H1 (cell line): ENCODE measurements at regions not wholly inside any gene's neighbourhood (a gene's known extent, or its start where the extent isn't known, plus 50 kb on each side); places are given as distances from the start of the nearest gene placed in this dataset.

Experiments used
- CTCF ChIA-PET: fragments of 300-600 bp; sonication (Branson Sonifier 250); formaldehyde crosslinking; loops from one replicate; lab custom pipeline; 2021; ENCODE audit not compliant: partially characterized antibody; lab: Charles Lee
- POLR2A ChIA-PET: fragments of 300-600 bp; sonication (Branson Sonifier 250); formaldehyde crosslinking; loops from one replicate; lab custom pipeline; 2021; ENCODE audit warnings: inconsistent platforms; ENCODE audit not compliant: partially characterized antibody; lab: Charles Lee
- DNase-seq, 2 experiments: peaks; one replicate each; pipeline versions ENCODE4 v3.0.0 to v3.0.0-alpha.2; 2010 to 2022; ENCODE audit warnings: low spot score in 2 of 2, low read depth in 1 of 2, mixed read lengths in 1 of 2
- FAIRE-seq: peaks from 2 replicates; lab custom pipeline; 2011; peaks lifted over from hg19 to GRCh38; lab: Jason Lieb, UNC
- H2AFZ ChIP-seq: 2 replicates; pipeline ENCODE4 v1.8.1; 2012; ENCODE audit warnings: low read length, inconsistent platforms
- H2AK5ac ChIP-seq: 2 replicates; pipeline ENCODE4 v1.6.1; 2013; ENCODE audit warnings: low read depth, low read length
- H2BK120ac ChIP-seq: replicated peaks from 2 replicates; pipeline ENCODE3; 2013; ENCODE audit warnings: low read depth, low read length, inconsistent platforms
- H2BK12ac ChIP-seq: 2 replicates; pipeline ENCODE4 v1.6.1; 2013; ENCODE audit warnings: low read depth, low read length
- H2BK15ac ChIP-seq: 2 replicates; pipeline ENCODE4 v1.6.1; 2013; ENCODE audit warnings: low read length
- H2BK20ac ChIP-seq: 2 replicates; pipeline ENCODE4 v1.6.1; 2013; ENCODE audit warnings: low read length
- H2BK5ac ChIP-seq: 2 replicates; pipeline ENCODE4 v1.6.1; 2013; ENCODE audit warnings: low read depth, low read length
- H3K14ac ChIP-seq: 2 replicates; pipeline ENCODE4 v1.6.1; 2013; ENCODE audit warnings: inconsistent platforms; ENCODE audit not compliant: insufficient read length
- H3K18ac ChIP-seq: 2 replicates; pipeline ENCODE4 v1.6.1; 2013; ENCODE audit warnings: low read length; ENCODE audit errors: extremely low read depth
- H3K23ac ChIP-seq: 2 replicates; pipeline ENCODE4 v1.6.1; 2013; ENCODE audit warnings: inconsistent platforms; ENCODE audit not compliant: insufficient read length
- H3K23me2 ChIP-seq: 2 replicates; pipeline ENCODE4 v1.6.1; 2013; ENCODE audit warnings: low read depth, low read length
- H3K27ac ChIP-seq: 2 replicates; pipeline ENCODE4 v1.6.1; 2011; ENCODE audit warnings: low read depth, low read length, inconsistent platforms
- H3K27me3 ChIP-seq, 4 experiments: replicated peaks in 1 of 4; 1 replicate in 1 of 4; 2 replicates in 3 of 4; pipeline versions ENCODE4 v1.6.1 to v1.8.1; 2011 to 2013; ENCODE audit warnings: low read length in 3 of 4, mild to moderate bottlenecking in 3 of 4, inconsistent platforms in 2 of 4, mixed read lengths in 2 of 4, moderate library complexity in 1 of 4; ENCODE audit not compliant: control insufficient read depth in 3 of 4, insufficient read depth in 3 of 4; ENCODE audit errors: extremely low read depth in 1 of 4
- H3K36me3 ChIP-seq, 4 experiments: 2 replicates each; pipeline versions ENCODE4 v1.6.1 to v1.8.1; 2011 to 2013; ENCODE audit warnings: mild to moderate bottlenecking in 4 of 4, low read length in 3 of 4, moderate library complexity in 2 of 4, control low read depth in 1 of 4, inconsistent platforms in 1 of 4; ENCODE audit not compliant: insufficient read depth in 4 of 4, control insufficient read depth in 2 of 4
- H3K4ac ChIP-seq: replicated peaks from 2 replicates; pipeline ENCODE3; 2013; ENCODE audit warnings: low read length, low read depth, mixed read lengths, inconsistent platforms; ENCODE audit not compliant: insufficient read length
- H3K4me1 ChIP-seq, 4 experiments: replicated peaks in 1 of 4; 1 replicate in 1 of 4; 2 replicates in 3 of 4; pipeline versions ENCODE4 v1.6.1 to v1.8.1; 2011 to 2013; ENCODE audit warnings: low read length in 3 of 4, inconsistent platforms in 2 of 4, mixed read lengths in 1 of 4; ENCODE audit not compliant: insufficient read depth in 4 of 4, control insufficient read depth in 3 of 4
- H3K4me2 ChIP-seq, 2 experiments: 2 replicates each; pipeline versions ENCODE4 v1.6.1 to v1.8.1; 2011 to 2013; ENCODE audit warnings: low read depth in 2 of 2, low read length in 2 of 2, control low read depth in 1 of 2, inconsistent platforms in 1 of 2, mild to moderate bottlenecking in 1 of 2; ENCODE audit not compliant: insufficient read depth in 1 of 2
- H3K4me3 ChIP-seq, 4 experiments: fragments of 200-600, 300-600 bp in 1 of 4; sonication (generic), shearing (Covaris generic), sonication (Bioruptor Twin) in 1 of 4; 2 replicates each; pipeline versions ENCODE4 v1.5.1 to v1.8.1; 2011 to 2016; ENCODE audit warnings: low read length in 4 of 4, low read depth in 3 of 4, control low read depth in 2 of 4, inconsistent platforms in 2 of 4, mild to moderate bottlenecking in 2 of 4, mixed read lengths in 1 of 4, moderate library complexity in 1 of 4; ENCODE audit not compliant: insufficient read depth in 2 of 4; ENCODE audit errors: extremely low read depth in 1 of 4
- H3K56ac ChIP-seq: replicated peaks from 2 replicates; pipeline ENCODE3; 2013; ENCODE audit warnings: low read depth, mild to moderate bottlenecking, mixed read lengths, low read length, inconsistent platforms; ENCODE audit not compliant: insufficient read length
- H3K79me1 ChIP-seq: 2 replicates; pipeline ENCODE4 v1.6.1; 2013; ENCODE audit warnings: low read depth, low read length, control low read depth
- H3K79me2 ChIP-seq, 2 experiments: 2 replicates each; pipeline versions ENCODE4 v1.6.1 to v1.8.1; 2012 to 2013; ENCODE audit warnings: low read length in 2 of 2, mild to moderate bottlenecking in 2 of 2, inconsistent platforms in 1 of 2; ENCODE audit not compliant: insufficient read depth in 2 of 2, control insufficient read depth in 1 of 2
- H3K9ac ChIP-seq, 4 experiments: replicated peaks in 1 of 4; 1 replicate in 1 of 4; 2 replicates in 3 of 4; pipeline versions ENCODE4 v1.6.1 to v1.8.1; 2011 to 2013; ENCODE audit warnings: low read depth in 3 of 4, low read length in 3 of 4, control low read depth in 2 of 4, mild to moderate bottlenecking in 2 of 4, moderate library complexity in 2 of 4, inconsistent platforms in 1 of 4; ENCODE audit errors: extremely low read depth in 1 of 4
- H3K9me3 ChIP-seq, 2 experiments: 2 replicates each; pipeline versions ENCODE4 v1.6.1 to v1.8.1; 2012 to 2013; ENCODE audit warnings: mild to moderate bottlenecking in 2 of 2, moderate library complexity in 2 of 2, control low read depth in 1 of 2, inconsistent platforms in 1 of 2, low read depth in 1 of 2, low read length in 1 of 2, mixed read lengths in 1 of 2; ENCODE audit not compliant: insufficient read depth in 2 of 2
- H4K20me1 ChIP-seq, 2 experiments: replicated peaks in 1 of 2; 2 replicates each; pipeline versions ENCODE3 to v1.8.1; 2011 to 2013; ENCODE audit warnings: inconsistent platforms in 2 of 2, low read length in 2 of 2, mild to moderate bottlenecking in 1 of 2; ENCODE audit not compliant: insufficient read depth in 2 of 2, control insufficient read depth in 1 of 2
- H4K5ac ChIP-seq: 2 replicates; pipeline ENCODE4 v1.6.1; 2013; ENCODE audit warnings: low read length, low read depth, mixed read lengths, inconsistent platforms; ENCODE audit not compliant: insufficient read length
- H4K8ac ChIP-seq: 2 replicates; pipeline ENCODE4 v1.8.0; 2013; ENCODE audit warnings: mild to moderate bottlenecking, moderate library complexity, low read length, inconsistent platforms; ENCODE audit not compliant: insufficient read depth; ENCODE audit errors: extremely low read depth
- H4K91ac ChIP-seq: replicated peaks from 2 replicates; pipeline ENCODE3; 2013; ENCODE audit warnings: low read length, mixed read lengths, inconsistent platforms; ENCODE audit not compliant: insufficient read length
- CBX5 ChIP-seq: fragments of 300-800, 300-1000 bp; sonication (generic); IDR thresholded peaks from 2 replicates; pipeline ENCODE4 v1.7.1; 2016; ENCODE audit warnings: antibody characterized with exemption, low read length, low read depth
- CEBPB ChIP-seq: IDR thresholded peaks from 2 replicates; pipeline ENCODE4 v1.6.1; 2012; ENCODE audit warnings: low read depth, low read length
- FOSL1 ChIP-seq: IDR thresholded peaks from 2 replicates; pipeline ENCODE4 v1.6.1; 2011; ENCODE audit warnings: mild to moderate bottlenecking, low read depth, low read length, moderate library complexity; ENCODE audit not compliant: insufficient read depth
- JUN ChIP-seq: IDR thresholded peaks from 2 replicates; pipeline ENCODE4 v1.6.1; 2011; ENCODE audit warnings: low read depth, mild to moderate bottlenecking, improper control_type of control experiment, low read length
- JUND ChIP-seq: IDR thresholded peaks from 2 replicates; pipeline ENCODE4 v1.6.1; 2011; ENCODE audit warnings: mild to moderate bottlenecking, improper control_type of control experiment, low read length
- KDM5A ChIP-seq: fragments of 200-600 bp; IDR thresholded peaks from 2 replicates; pipeline ENCODE4 v1.7.1; 2012; ENCODE audit warnings: mild to moderate bottlenecking, low read length, inconsistent platforms, mixed read lengths
- NANOG ChIP-seq: IDR thresholded peaks from 2 replicates; pipeline ENCODE4 v1.6.1; 2011; ENCODE audit warnings: low read length, low read depth, mild to moderate bottlenecking, inconsistent platforms; ENCODE audit not compliant: insufficient read depth, poor library complexity, severe bottlenecking
- POU5F1 ChIP-seq: IDR thresholded peaks from 2 replicates; pipeline ENCODE4 v1.6.1; 2011; ENCODE audit warnings: low read depth, mild to moderate bottlenecking, low read length, moderate library complexity
- RXRA ChIP-seq: IDR thresholded peaks from 2 replicates; pipeline ENCODE4 v1.6.1; 2011; ENCODE audit warnings: low read depth, mild to moderate bottlenecking, low read length, moderate library complexity; ENCODE audit not compliant: insufficient read depth
- SIX5 ChIP-seq: IDR thresholded peaks from 2 replicates; pipeline ENCODE4 v1.6.1; 2011; ENCODE audit warnings: mild to moderate bottlenecking, low read depth, low read length
- SP2 ChIP-seq: IDR thresholded peaks from 2 replicates; pipeline ENCODE4 v1.6.1; 2012; ENCODE audit warnings: mild to moderate bottlenecking, low read length, inconsistent platforms
- TAF7 ChIP-seq: optimal IDR thresholded peaks from 2 replicates; pipeline ENCODE3; 2011; ENCODE audit warnings: low read depth, mild to moderate bottlenecking, inconsistent platforms, low read length, moderate library complexity, borderline replicate concordance
- TEAD4 ChIP-seq: IDR thresholded peaks from 2 replicates; pipeline ENCODE4 v1.6.1; 2012; ENCODE audit warnings: low read depth, low read length, inconsistent platforms, mixed read lengths
- USF2 ChIP-seq: IDR thresholded peaks from 2 replicates; pipeline ENCODE4 v1.6.1; 2011; ENCODE audit warnings: low read length, improper control_type of control experiment
- YY1 ChIP-seq: IDR thresholded peaks from 2 replicates; pipeline ENCODE4 v1.6.1; 2011; ENCODE audit warnings: low read depth, mild to moderate bottlenecking, low read length
- WGBS, 2 experiments: shearing (Covaris generic) in 1 of 2; methylation state at CpG; one replicate each; pipeline versions ENCODE4 v1.1.6 to v1.1.7; 2013 to 2015; ENCODE audit warnings: low lambda C conversion rate in 2 of 2, mixed read lengths in 2 of 2, inconsistent platforms in 1 of 2, low coverage in 1 of 2, missing lambda C conversion rate in 1 of 2; ENCODE audit not compliant: insufficient replicate concordance in 2 of 2, insufficient coverage in 1 of 2, insufficient read length in 1 of 2; ENCODE audit errors: extremely low coverage in 1 of 2, missing lambda C conversion rate in 1 of 2; 5-methylcytosine and 5-hydroxymethylcytosine counted together

- no peaks in the 10 kb centered on the region for H3K36me3 ChIP-seq
- no peaks in the 10 kb centered on the region for H3K23me2 ChIP-seq
- DNase-seq (no peak), FAIRE-seq (no peak)
- no peak overlapping the region for H2BK20ac ChIP-seq
- H2AK5ac ChIP-seq: no peak overlapping the region
- no peak overlapping the region for H4K8ac ChIP-seq
- no peak overlapping the region for H2BK120ac ChIP-seq
- no peaks in the 10 kb centered on the region for H3K79me1 ChIP-seq
- no peak overlapping the region for H3K9ac ChIP-seq
- no peaks in the 10 kb centered on the region for H3K79me2 ChIP-seq
- no peaks in the 10 kb centered on the region for H3K27me3 ChIP-seq
- H2BK12ac ChIP-seq: no peak overlapping the region
- no peak overlapping the region for H3K14ac ChIP-seq
- H3K23ac ChIP-seq: no peak overlapping the region
- no peak overlapping the region for H3K4me3 ChIP-seq
- ChIA-PET CTCF (no interaction called here), POLR2A (no interaction called here)
- no peak overlapping the region for H2BK5ac ChIP-seq
- H3K4ac ChIP-seq: no peak overlapping the region
- no peak overlapping the region for H3K18ac ChIP-seq
- H2AFZ ChIP-seq: no peak overlapping the region
- WGBS, 2 experiments: 94% methylated on average over 2 of the region's 2 CpGs; no CpG with 5 or more reads in 1 of the 2 experiments
- no peak overlapping the region for H2BK15ac ChIP-seq
- H3K4me2 ChIP-seq: no peak overlapping the region
- no peaks in the 10 kb centered on the region for H3K9me3 ChIP-seq
- no peaks in the 10 kb centered on the region for H4K20me1 ChIP-seq
- H3K27ac ChIP-seq: no peak overlapping the region; the same call in 1 of the 2 replicates
- H3K4me1 ChIP-seq: peaks cover 0 to 4% (median 2%) of the 10 kb centered on the region in 4 experiments; a peak in 1 of 7 replicates
- H4K5ac ChIP-seq: no peak overlapping the region
- H3K56ac ChIP-seq: no peak overlapping the region
- H4K91ac ChIP-seq: no peak overlapping the region
- TF ChIP-seq YY1 (no peak), TEAD4 (no peak), SP2 (no peak), RXRA (no peak), SIX5 (no peak), CBX5 (no peak), POU5F1 (no peak), TAF7 (no peak), FOSL1 (no peak), KDM5A (no peak), JUN (no peak), CEBPB (no peak), JUND (no peak), NANOG (no peak), USF2 (no peak)
Observed at GRCh38 chr1:193538003-193538354, 351.6 kb upstream of the B3GALT2 start.
